DND-41 (cell line): ENCODE measurements at regions not wholly inside any gene's neighbourhood (a gene's known extent, or its start where the extent isn't known, plus 50 kb on each side); places are given as distances from the start of the nearest gene placed in this dataset.

Experiments used
- ATAC-seq: fragments of 200-7000 bp; cut with Tn5 transposase; 3 replicates; pipeline ENCODE4 v1.9.1; 2021; ENCODE audit warnings: low read depth; ENCODE audit not compliant: insufficient read depth
- DNase-seq: peaks from one replicate; pipeline ENCODE4 v3.0.0-alpha.2; 2020
- H2AFZ ChIP-seq: 2 replicates; pipeline ENCODE4 v1.6.0; 2012; ENCODE audit warnings: low read depth, low read length
- H3K27ac ChIP-seq: 2 replicates; pipeline ENCODE4 v1.5.1; 2012; ENCODE audit warnings: low read length, inconsistent platforms
- H3K27me3 ChIP-seq: fragments of 200-600 bp; sonication (generic); 2 replicates; pipeline ENCODE4 v1.6.0; 2012; ENCODE audit warnings: low read length, mild to moderate bottlenecking, inconsistent platforms; ENCODE audit not compliant: insufficient read depth, poor library complexity
- H3K36me3 ChIP-seq: 2 replicates; pipeline ENCODE4 v1.5.1; 2012; ENCODE audit warnings: low read length, inconsistent platforms; ENCODE audit not compliant: insufficient read depth
- H3K4me1 ChIP-seq: 2 replicates; pipeline ENCODE4 v1.5.1; 2012; ENCODE audit warnings: mild to moderate bottlenecking, low read length; ENCODE audit not compliant: insufficient read depth
- H3K4me2 ChIP-seq: 2 replicates; pipeline ENCODE4 v1.6.0; 2012; ENCODE audit warnings: mild to moderate bottlenecking, moderate library complexity, low read length, inconsistent platforms; ENCODE audit not compliant: insufficient read depth
- H3K4me3 ChIP-seq, 2 experiments: fragments of 200-600 bp in 1 of 2; shearing (Covaris generic) in 1 of 2; 2 replicates each; pipeline ENCODE4 v1.5.1; 2012 to 2016; ENCODE audit warnings: inconsistent platforms in 2 of 2, low read length in 2 of 2, mild to moderate bottlenecking in 2 of 2, low read depth in 1 of 2, moderate library complexity in 1 of 2
- H3K79me2 ChIP-seq: 2 replicates; pipeline ENCODE4 v1.6.0; 2012; ENCODE audit warnings: low read length, inconsistent platforms; ENCODE audit not compliant: insufficient read depth
- H3K9ac ChIP-seq: 2 replicates; pipeline ENCODE4 v1.6.0; 2012; ENCODE audit warnings: low read depth, mild to moderate bottlenecking, inconsistent platforms, low read length, moderate library complexity
- H3K9me3 ChIP-seq: 2 replicates; pipeline ENCODE4 v1.5.1; 2012; ENCODE audit warnings: low read length, moderate library complexity, mild to moderate bottlenecking, inconsistent platforms; ENCODE audit not compliant: insufficient read depth, severe bottlenecking
- H4K20me1 ChIP-seq: 2 replicates; pipeline ENCODE4 v1.6.0; 2012; ENCODE audit warnings: low read length; ENCODE audit not compliant: insufficient read depth
- CTCF ChIP-seq: IDR thresholded peaks from 2 replicates; pipeline ENCODE4 v1.5.1; 2012; ENCODE audit warnings: borderline replicate concordance, low read length, moderate library complexity, mild to moderate bottlenecking; ENCODE audit not compliant: poor library complexity, severe bottlenecking; ENCODE audit errors: extremely low read depth
- EZH2 ChIP-seq: IDR thresholded peaks from 3 replicates; pipeline ENCODE4 v1.6.1; 2012; ENCODE audit warnings: borderline replicate concordance, low read depth, mild to moderate bottlenecking, moderate library complexity, low read length, inconsistent platforms; ENCODE audit not compliant: severe bottlenecking

GRCh38 chr6:92864966-92865555, 554.3 kb downstream of the EPHA7 start:
- no peak for TF ChIP-seq CTCF
- TF ChIP-seq EZH2 = no peak
- Histone ChIP-seq H2AFZ (no peak overlapping the region), H3K27me3 (no peaks in the 10 kb centered on the region), H3K4me1 (no peaks in the 10 kb centered on the region), H3K4me3 (no peak overlapping the region), H3K79me2 (no peaks in the 10 kb centered on the region), H3K27ac (no peak overlapping the region), H3K36me3 (no peaks in the 10 kb centered on the region), H4K20me1 (no peaks in the 10 kb centered on the region), H3K9me3 (no peaks in the 10 kb centered on the region), H3K9ac (no peak overlapping the region), H3K4me2 (no peak overlapping the region)
- DNase-seq (no peak), ATAC-seq (no peak)

GRCh38 chr6:92849636-92850035, 569.7 kb downstream of the EPHA7 start:
- TF ChIP-seq CTCF = no peak
- TF ChIP-seq EZH2 = no peak
- no peak for DNase-seq

GRCh38 chr6:92848901-92849300, 570.5 kb downstream of the EPHA7 start:
- H3K27ac ChIP-seq = no peak overlapping the region
- no peaks in the 10 kb centered on the region for H3K36me3 ChIP-seq
- H3K4me1 ChIP-seq = no peaks in the 10 kb centered on the region
- no peak for ATAC-seq
- DNase-seq = no peak
- H3K27me3 ChIP-seq = no peaks in the 10 kb centered on the region
- H3K79me2 ChIP-seq = no peaks in the 10 kb centered on the region
- H3K4me2 ChIP-seq = no peak overlapping the region
- H3K4me3 ChIP-seq = no peak overlapping the region
- H4K20me1 ChIP-seq = no peaks in the 10 kb centered on the region
- no peaks in the 10 kb centered on the region for H3K9me3 ChIP-seq
- no peak overlapping the region for H2AFZ ChIP-seq
- no peak overlapping the region for H3K9ac ChIP-seq
- no peak for TF ChIP-seq CTCF
- no peak for TF ChIP-seq EZH2

More at GRCh38 chr6:92849636-92850035, 569.7 kb downstream of the EPHA7 start:
- Histone ChIP-seq H3K79me2 (no peaks in the 10 kb centered on the region), H3K4me2 (no peak overlapping the region), H3K9ac (no peak overlapping the region), H4K20me1 (no peaks in the 10 kb centered on the region), H3K27me3 (no peaks in the 10 kb centered on the region), H3K9me3 (no peaks in the 10 kb centered on the region), H3K36me3 (no peaks in the 10 kb centered on the region), H3K4me1 (no peaks in the 10 kb centered on the region), H3K27ac (no peak overlapping the region), H3K4me3 (no peak overlapping the region), H2AFZ (no peak overlapping the region)
- ATAC-seq = no peak

- no peaks in the 10 kb centered on the region for H3K27me3 ChIP-seq
- no peak for TF ChIP-seq EZH2
- no peak for TF ChIP-seq CTCF
- ATAC-seq = no peak
Measured at GRCh38 chr6:92848459-92848858, 570.9 kb downstream of the EPHA7 start.

More at GRCh38 chr6:92848459-92848858, 570.9 kb downstream of the EPHA7 start:
- Histone ChIP-seq H3K9me3 (no peaks in the 10 kb centered on the region), H3K79me2 (no peaks in the 10 kb centered on the region), H3K9ac (no peak overlapping the region), H3K27ac (no peak overlapping the region), H3K4me3 (no peak overlapping the region), H3K4me1 (no peaks in the 10 kb centered on the region), H3K36me3 (no peaks in the 10 kb centered on the region), H4K20me1 (no peaks in the 10 kb centered on the region), H2AFZ (no peak overlapping the region), H3K4me2 (no peak overlapping the region)
- DNase-seq = no peak
